ENCODE measurements at regions not wholly inside any gene's neighbourhood (a gene's known extent, or its start where the extent isn't known, plus 50 kb on each side); places are given as distances from the start of the nearest gene placed in this dataset.

- TF ChIP-seq, protein P1, sequence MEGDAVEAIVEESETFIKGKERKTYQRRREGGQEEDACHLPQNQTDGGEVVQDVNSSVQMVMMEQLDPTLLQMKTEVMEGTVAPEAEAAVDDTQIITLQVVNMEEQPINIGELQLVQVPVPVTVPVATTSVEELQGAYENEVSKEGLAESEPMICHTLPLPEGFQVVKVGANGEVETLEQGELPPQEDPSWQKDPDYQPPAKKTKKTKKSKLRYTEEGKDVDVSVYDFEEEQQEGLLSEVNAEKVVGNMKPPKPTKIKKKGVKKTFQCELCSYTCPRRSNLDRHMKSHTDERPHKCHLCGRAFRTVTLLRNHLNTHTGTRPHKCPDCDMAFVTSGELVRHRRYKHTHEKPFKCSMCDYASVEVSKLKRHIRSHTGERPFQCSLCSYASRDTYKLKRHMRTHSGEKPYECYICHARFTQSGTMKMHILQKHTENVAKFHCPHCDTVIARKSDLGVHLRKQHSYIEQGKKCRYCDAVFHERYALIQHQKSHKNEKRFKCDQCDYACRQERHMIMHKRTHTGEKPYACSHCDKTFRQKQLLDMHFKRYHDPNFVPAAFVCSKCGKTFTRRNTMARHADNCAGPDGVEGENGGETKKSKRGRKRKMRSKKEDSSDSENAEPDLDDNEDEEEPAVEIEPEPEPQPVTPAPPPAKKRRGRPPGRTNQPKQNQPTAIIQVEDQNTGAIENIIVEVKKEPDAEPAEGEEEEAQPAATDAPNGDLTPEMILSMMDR (IDR thresholded peaks at IDR 0.05), result no peak
- TF ChIP-seq POLR2A (IDR thresholded peaks at IDR 0.05) (no peak), EP300 (IDR thresholded peaks at IDR 0.05) (no peak)
Measured at GRCh38 chr2:240363746-240364581, 71.5 kb upstream of the GPC1 start.
